GM12864 (cell line): ENCODE measurements at regions not wholly inside any gene's neighbourhood (a gene's known extent, or its start where the extent isn't known, plus 50 kb on each side); places are given as distances from the start of the nearest gene placed in this dataset.

Source experiments
- DNase-seq: peaks from one replicate; pipeline ENCODE4 v3.0.0-alpha.2; 2011; ENCODE audit warnings: low read depth
- H3K4me3 ChIP-seq: 2 replicates; pipeline ENCODE4 v1.5.1; 2011; ENCODE audit warnings: mild to moderate bottlenecking, low read depth, low read length, control low read depth
- CTCF ChIP-seq: IDR thresholded peaks from 2 replicates; pipeline ENCODE4 v1.5.1; 2011; ENCODE audit warnings: low read depth, mild to moderate bottlenecking, moderate library complexity, low read length, control low read depth, inconsistent platforms; ENCODE audit errors: missing control alignments

GRCh38 chr13:77838271-77838670 is 80.4 kb downstream of the EDNRB start:
- TF ChIP-seq CTCF: no peak
- DNase-seq: no peak
- no peak overlapping the region for H3K4me3 ChIP-seq

GRCh38 chr13:77836423-77836822 is 82.2 kb downstream of the EDNRB start:
- no peak for DNase-seq
- TF ChIP-seq CTCF: no peak
- H3K4me3 ChIP-seq: no peak overlapping the region

GRCh38 chr13:77833331-77833863 is 85.2 kb downstream of the EDNRB start:
- DNase-seq: no peak
- no peak overlapping the region for H3K4me3 ChIP-seq
- TF ChIP-seq CTCF: no peak

- no peak for DNase-seq
- TF ChIP-seq CTCF: no peak
- H3K4me3 ChIP-seq: no peak overlapping the region
Observed at GRCh38 chr13:77832339-77833100, 86.1 kb downstream of the EDNRB start.

- no peak for TF ChIP-seq CTCF
- no peak for DNase-seq
- H3K4me3 ChIP-seq: no peak overlapping the region
Observed at GRCh38 chr13:77831866-77832265, 86.8 kb downstream of the EDNRB start.

GRCh38 chr13:77829963-77830362 is 88.7 kb downstream of the EDNRB start:
- no peak for DNase-seq
- no peak for TF ChIP-seq CTCF
- no peak overlapping the region for H3K4me3 ChIP-seq

- H3K4me3 ChIP-seq: no peak overlapping the region
- TF ChIP-seq CTCF: no peak
- DNase-seq: no peak
Observed at GRCh38 chr13:77828799-77829198, 89.8 kb downstream of the EDNRB start.
